GM12878 (cell line): ENCODE measurements at regions not wholly inside any gene's neighbourhood (a gene's known extent, or its start where the extent isn't known, plus 50 kb on each side); places are given as distances from the start of the nearest gene placed in this dataset.

Experiments used
- CREM ChIP-seq: IDR thresholded peaks from 2 replicates; pipeline ENCODE4 v1.6.1; 2014; ENCODE audit warnings: antibody characterized with exemption, low read depth
- EZH2 ChIP-seq: IDR thresholded peaks from 2 replicates; pipeline ENCODE4 v1.6.1; 2012; ENCODE audit warnings: low read depth, mild to moderate bottlenecking, control low read depth, inconsistent platforms, low read length, borderline replicate concordance; ENCODE audit not compliant: control insufficient read depth
- FOXM1 ChIP-seq: IDR thresholded peaks from 2 replicates; pipeline ENCODE4 v1.6.1; 2012; ENCODE audit warnings: low read depth, mild to moderate bottlenecking, inconsistent platforms, low read length, moderate library complexity
- IRF4 ChIP-seq: IDR thresholded peaks from 2 replicates; pipeline ENCODE4 v1.6.1; 2011; ENCODE audit warnings: low read depth, low read length
- NFYA ChIP-seq: IDR thresholded peaks from 2 replicates; pipeline ENCODE4 v1.6.1; 2011; ENCODE audit warnings: low read depth, mild to moderate bottlenecking, low read length, improper control_type of control experiment, borderline replicate concordance
- RBBP5 ChIP-seq: fragments of 200-600 bp; sonication (generic); conservative IDR thresholded peaks from 2 replicates; pipeline ENCODE4 v1.6.1; 2016
- TCF7 ChIP-seq: IDR thresholded peaks from 2 replicates; pipeline ENCODE4 v1.6.1; 2014; ENCODE audit warnings: antibody characterized with exemption, borderline replicate concordance
- TF ChIP-seq, protein P1 (sequence below): fragments of 450-650 bp; IDR thresholded peaks from 2 replicates; pipeline ENCODE4 v1.6.1; 2017; ENCODE audit warnings: borderline replicate concordance
- TF ChIP-seq, protein P2 (sequence below), 3 experiments: IDR thresholded peaks in 2 of 3; conservative IDR thresholded peaks in 1 of 3; 2 replicates each; pipeline ENCODE4 v1.5.1; 2011; ENCODE audit warnings: low read depth in 3 of 3, low read length in 3 of 3, mild to moderate bottlenecking in 3 of 3, control low read depth in 2 of 3, moderate library complexity in 2 of 3, inconsistent platforms in 1 of 3, mixed read lengths in 1 of 3; ENCODE audit not compliant: control insufficient read depth in 2 of 3, insufficient read depth in 1 of 3; ENCODE audit errors: extremely low read depth in 1 of 3

DNA sequence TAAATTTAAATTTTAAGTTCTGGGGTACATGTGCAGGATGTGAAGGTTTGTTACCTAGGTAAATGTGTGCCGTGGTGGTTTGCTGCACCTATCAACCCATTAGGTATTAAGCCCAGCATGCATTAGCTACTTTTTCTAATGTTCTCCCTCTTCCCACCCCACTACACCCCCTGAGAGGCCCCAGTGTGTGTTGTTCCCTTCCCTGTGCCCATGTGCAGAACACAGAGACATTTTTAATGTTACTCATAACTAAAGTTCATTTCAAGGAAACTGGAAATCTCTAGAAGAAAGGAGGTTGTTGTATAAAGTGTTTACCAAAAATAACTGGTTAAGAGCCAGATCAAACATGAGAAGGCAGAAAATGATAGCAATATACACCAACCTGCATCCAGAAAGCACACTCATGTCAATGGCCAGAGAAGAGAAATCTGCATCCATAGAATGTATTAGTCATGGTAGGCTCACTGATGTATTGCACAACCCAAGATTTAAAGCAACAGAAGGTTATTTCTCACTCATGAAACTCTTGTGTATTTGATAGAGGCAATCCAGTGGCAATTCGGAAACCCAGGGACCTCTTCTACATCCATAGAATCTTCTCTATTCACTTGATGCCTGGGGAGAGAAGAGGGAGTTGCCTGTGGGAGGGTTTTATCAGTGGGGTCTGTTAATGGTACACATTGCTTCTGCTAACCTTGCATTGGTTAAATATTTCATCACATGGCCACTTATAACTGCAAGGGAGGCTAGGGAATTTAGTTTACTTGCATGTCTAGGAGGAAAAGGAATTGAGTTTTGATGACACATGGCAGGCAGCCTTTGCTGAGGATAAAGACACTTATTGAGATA is 321.9 kb upstream of the RASGRP1 start:
- no peak for TF ChIP-seq TCF7
- TF ChIP-seq FOXM1 = no peak
- TF ChIP-seq NFYA = no peak
- no peak for TF ChIP-seq CREM
- TF ChIP-seq IRF4 = no peak
- no peak for TF ChIP-seq RBBP5
- TF ChIP-seq, protein P1, sequence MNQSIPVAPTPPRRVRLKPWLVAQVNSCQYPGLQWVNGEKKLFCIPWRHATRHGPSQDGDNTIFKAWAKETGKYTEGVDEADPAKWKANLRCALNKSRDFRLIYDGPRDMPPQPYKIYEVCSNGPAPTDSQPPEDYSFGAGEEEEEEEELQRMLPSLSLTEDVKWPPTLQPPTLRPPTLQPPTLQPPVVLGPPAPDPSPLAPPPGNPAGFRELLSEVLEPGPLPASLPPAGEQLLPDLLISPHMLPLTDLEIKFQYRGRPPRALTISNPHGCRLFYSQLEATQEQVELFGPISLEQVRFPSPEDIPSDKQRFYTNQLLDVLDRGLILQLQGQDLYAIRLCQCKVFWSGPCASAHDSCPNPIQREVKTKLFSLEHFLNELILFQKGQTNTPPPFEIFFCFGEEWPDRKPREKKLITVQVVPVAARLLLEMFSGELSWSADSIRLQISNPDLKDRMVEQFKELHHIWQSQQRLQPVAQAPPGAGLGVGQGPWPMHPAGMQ = no peak
- TF ChIP-seq, protein P2, sequence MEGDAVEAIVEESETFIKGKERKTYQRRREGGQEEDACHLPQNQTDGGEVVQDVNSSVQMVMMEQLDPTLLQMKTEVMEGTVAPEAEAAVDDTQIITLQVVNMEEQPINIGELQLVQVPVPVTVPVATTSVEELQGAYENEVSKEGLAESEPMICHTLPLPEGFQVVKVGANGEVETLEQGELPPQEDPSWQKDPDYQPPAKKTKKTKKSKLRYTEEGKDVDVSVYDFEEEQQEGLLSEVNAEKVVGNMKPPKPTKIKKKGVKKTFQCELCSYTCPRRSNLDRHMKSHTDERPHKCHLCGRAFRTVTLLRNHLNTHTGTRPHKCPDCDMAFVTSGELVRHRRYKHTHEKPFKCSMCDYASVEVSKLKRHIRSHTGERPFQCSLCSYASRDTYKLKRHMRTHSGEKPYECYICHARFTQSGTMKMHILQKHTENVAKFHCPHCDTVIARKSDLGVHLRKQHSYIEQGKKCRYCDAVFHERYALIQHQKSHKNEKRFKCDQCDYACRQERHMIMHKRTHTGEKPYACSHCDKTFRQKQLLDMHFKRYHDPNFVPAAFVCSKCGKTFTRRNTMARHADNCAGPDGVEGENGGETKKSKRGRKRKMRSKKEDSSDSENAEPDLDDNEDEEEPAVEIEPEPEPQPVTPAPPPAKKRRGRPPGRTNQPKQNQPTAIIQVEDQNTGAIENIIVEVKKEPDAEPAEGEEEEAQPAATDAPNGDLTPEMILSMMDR (IDR thresholded peaks at IDR 0.05 in 2 of 3, conservative IDR thresholded peaks at IDR 0.05 in 1 of 3; ENCODE audit: control insufficient read depth in 2 of 3, extremely low read depth in 1 of 3, insufficient read depth in 1 of 3, low read depth in 3 of 3, low read length in 3 of 3) = no peak
- no peak for TF ChIP-seq EZH2
